HTR-8/SVneo (cell line): ENCODE measurements at regions not wholly inside any gene's neighbourhood (a gene's known extent, or its start where the extent isn't known, plus 50 kb on each side); places are given as distances from the start of the nearest gene placed in this dataset.

Experiments
- DNase-seq: peaks from one replicate; pipeline ENCODE4 v3.0.0; 2011; ENCODE audit warnings: low spot score, mixed read lengths; ENCODE audit not compliant: insufficient read length
- FAIRE-seq: peaks from 2 replicates; lab custom pipeline; 2011; peaks lifted over from hg19 to GRCh38; lab: Jason Lieb, UNC

- no peak for FAIRE-seq
- no peak for DNase-seq
Measured at GRCh38 chr10:33725430-33725829, 391.0 kb upstream of the NRP1 start.

GRCh38 chr10:33723181-33723580 lies 388.7 kb upstream of the NRP1 start:
- FAIRE-seq (peak; percentile 62), DNase-seq (no peak)

GRCh38 chr10:33722067-33722466 lies 387.6 kb upstream of the NRP1 start:
- peak; percentile 4 for FAIRE-seq

GRCh38 chr10:33721509-33721908 lies 387.0 kb upstream of the NRP1 start:
- DNase-seq (no peak), FAIRE-seq (peak; percentile 84)

More at GRCh38 chr10:33722067-33722466, 387.6 kb upstream of the NRP1 start:
- DNase-seq, result no peak

- FAIRE-seq (peak; percentile 68), DNase-seq (no peak)
Measured at GRCh38 chr10:33720161-33720560, 385.7 kb upstream of the NRP1 start.

GRCh38 chr10:33719005-33719703 lies 384.7 kb upstream of the NRP1 start:
- DNase-seq (no peak), FAIRE-seq (no peak)

GRCh38 chr10:33716501-33717267 lies 382.2 kb upstream of the NRP1 start:
- no peak for FAIRE-seq

GRCh38 chr10:33715303-33715975 lies 381.0 kb upstream of the NRP1 start:
- FAIRE-seq (no peak), DNase-seq (no peak)

More at GRCh38 chr10:33716501-33717267, 382.2 kb upstream of the NRP1 start:
- DNase-seq, result no peak

- no peak for FAIRE-seq
- no peak for DNase-seq
Measured at GRCh38 chr10:33712825-33713224, 378.4 kb upstream of the NRP1 start.

GRCh38 chr10:33710006-33710405 lies 375.5 kb upstream of the NRP1 start:
- FAIRE-seq (no peak), DNase-seq (no peak)

GRCh38 chr10:33709008-33709753 lies 374.7 kb upstream of the NRP1 start:
- DNase-seq (no peak), FAIRE-seq (no peak)

GRCh38 chr10:33708561-33708960 lies 374.1 kb upstream of the NRP1 start:
- FAIRE-seq, result no peak

GRCh38 chr10:33706746-33707145 lies 372.3 kb upstream of the NRP1 start:
- FAIRE-seq (no peak), DNase-seq (no peak)

More at GRCh38 chr10:33708561-33708960, 374.1 kb upstream of the NRP1 start:
- no peak for DNase-seq

- DNase-seq (no peak), FAIRE-seq (no peak)
Measured at GRCh38 chr10:33706191-33706590, 371.7 kb upstream of the NRP1 start.

GRCh38 chr10:33704214-33704830 lies 369.9 kb upstream of the NRP1 start:
- FAIRE-seq, result no peak
- DNase-seq, result no peak

GRCh38 chr10:33703501-33704213 lies 369.2 kb upstream of the NRP1 start:
- FAIRE-seq, result peak; percentile 40

GRCh38 chr10:33698033-33698432 lies 363.6 kb upstream of the NRP1 start:
- DNase-seq, result no peak
- no peak for FAIRE-seq

More at GRCh38 chr10:33703501-33704213, 369.2 kb upstream of the NRP1 start:
- no peak for DNase-seq

- peak; percentile 40 for FAIRE-seq
Measured at GRCh38 chr10:33697016-33697415, 362.5 kb upstream of the NRP1 start.

GRCh38 chr10:33695536-33695935 lies 361.1 kb upstream of the NRP1 start:
- DNase-seq, result no peak
- FAIRE-seq, result no peak

More at GRCh38 chr10:33697016-33697415, 362.5 kb upstream of the NRP1 start:
- DNase-seq, result no peak
